ENCODE measurements at regions not wholly inside any gene's neighbourhood (a gene's known extent, or its start where the extent isn't known, plus 50 kb on each side); places are given as distances from the start of the nearest gene placed in this dataset.

GRCh38 chr1:62385923-62386322 lies 50.9 kb upstream of the USP1 start:
- intact Hi-C loops (cut with DNase I) = no loop called here

GRCh38 chr1:62386351-62387121 lies 50.3 kb upstream of the USP1 start:
- H3K36me3 ChIP-seq (replicated peaks in 1 of 2) = no peaks in the 10 kb centered on the region
- no peaks in the 10 kb centered on the region for H3K4me1 ChIP-seq (replicated peaks in 1 of 2)
- TF ChIP-seq CTCF (IDR thresholded peaks at IDR 0.05) = no peak
- no peak for TF ChIP-seq POLR2A (IDR thresholded peaks at IDR 0.05)
- H3K9me3 ChIP-seq (replicated peaks in 1 of 3) = no peaks in the 10 kb centered on the region
- H3K27ac ChIP-seq = no peak overlapping the region
- no peak for DNase-seq
- intact Hi-C loops (cut with DNase I) = no loop called here
- H3K4me3 ChIP-seq = no peak overlapping the region
- no peaks in the 10 kb centered on the region for H3K27me3 ChIP-seq
- 48 to 59% (median 58%) methylated on average over 3 of the region's 3 CpGs for WGBS, 4 donors

More at GRCh38 chr1:62385923-62386322, 50.9 kb upstream of the USP1 start:
- DNase-seq = no peak
- Histone ChIP-seq H3K27ac (no peak overlapping the region), H3K9me3 (replicated peaks in 1 of 3) (no peaks in the 10 kb centered on the region), H3K4me3 (no peak overlapping the region), H3K27me3 (no peaks in the 10 kb centered on the region), H3K36me3 (replicated peaks in 1 of 2) (no peaks in the 10 kb centered on the region), H3K4me1 (replicated peaks in 1 of 2) (no peaks in the 10 kb centered on the region)
- no peak for TF ChIP-seq CTCF (IDR thresholded peaks at IDR 0.05)
- no peak for TF ChIP-seq POLR2A (IDR thresholded peaks at IDR 0.05)
- WGBS, 4 donors = 85 to 99% (median 94%) methylated on average over 5 of the region's 5 CpGs

All from adrenal gland (tissue), 9 donors.